Gastroesophageal sphincter (tissue), 4 donors: ENCODE measurements at regions not wholly inside any gene's neighbourhood (a gene's known extent, or its start where the extent isn't known, plus 50 kb on each side); places are given as distances from the start of the nearest gene placed in this dataset.

ENCODE experiments used
- ATAC-seq: fragments of 150-250 bp; one replicate; pipeline ENCODE4 v1.9.1; 2016; ENCODE audit warnings: mild to moderate bottlenecking, moderate library complexity
- H3K27ac ChIP-seq, 4 donors: fragments of 200-600 bp; sonication (generic) in 3 of 4; 1 replicate in 3 of 4; 2 replicates in 1 of 4; pipeline ENCODE4 v1.5.1; 2016 to 2019
- H3K27me3 ChIP-seq: fragments of 200-600 bp; sonication (generic); one replicate; pipeline ENCODE4 v1.5.1; 2019
- H3K36me3 ChIP-seq, 2 donors: fragments of 200-600 bp; sonication (generic); one replicate each; pipeline ENCODE4 v1.5.1; 2019; ENCODE audit warnings: control low read depth in 1 of 2
- H3K4me1 ChIP-seq, 3 donors: fragments of 200-600 bp; sonication (generic); 1 replicate in 2 of 3; 2 replicates in 1 of 3; pipeline ENCODE4 v1.5.1; 2016 to 2019; ENCODE audit warnings: control low read depth in 2 of 3
- H3K4me3 ChIP-seq, 2 donors: fragments of 200-600 bp; sonication (generic); one replicate each; pipeline ENCODE4 v1.5.1; 2019; ENCODE audit warnings: mild to moderate bottlenecking in 1 of 2, moderate library complexity in 1 of 2
- H3K9me3 ChIP-seq, 3 donors: fragments of 200-600 bp; sonication (generic); one replicate each; pipeline ENCODE4 v1.5.1; 2017 to 2019; ENCODE audit warnings: control low read depth in 2 of 3
- CTCF ChIP-seq, 4 experiments: fragments of 200-600 bp in 2 of 4; fragments of 450-650 bp in 2 of 4; sonication (generic) in 1 of 4; IDR thresholded peaks; one replicate each; pipeline ENCODE4 v1.5.1; 2017 to 2019; ENCODE audit warnings: antibody characterized with exemption in 4 of 4, mild to moderate bottlenecking in 2 of 4, moderate library complexity in 2 of 4
- EP300 ChIP-seq: sonication (generic); formaldehyde crosslinking; IDR thresholded peaks from one replicate; pipeline ENCODE4 v1.6.1; 2017; ENCODE audit warnings: antibody characterized with exemption, mild to moderate bottlenecking
- POLR2A ChIP-seq, 2 donors: fragments of 450-650 bp; IDR thresholded peaks; one replicate each; pipeline ENCODE4 v1.6.1; 2017; ENCODE audit warnings: antibody characterized with exemption in 2 of 2, mild to moderate bottlenecking in 2 of 2, moderate library complexity in 1 of 2
- POLR2AphosphoS5 ChIP-seq: sonication (generic); formaldehyde crosslinking; IDR thresholded peaks from one replicate; pipeline ENCODE4 v1.6.1; 2017; ENCODE audit warnings: antibody characterized with exemption
- WGBS, 2 donors: methylation state at CpG; one replicate each; pipeline ENCODE4 v1.1.5; 2018; ENCODE audit warnings: low coverage in 1 of 2; 5-methylcytosine and 5-hydroxymethylcytosine counted together

DNA sequence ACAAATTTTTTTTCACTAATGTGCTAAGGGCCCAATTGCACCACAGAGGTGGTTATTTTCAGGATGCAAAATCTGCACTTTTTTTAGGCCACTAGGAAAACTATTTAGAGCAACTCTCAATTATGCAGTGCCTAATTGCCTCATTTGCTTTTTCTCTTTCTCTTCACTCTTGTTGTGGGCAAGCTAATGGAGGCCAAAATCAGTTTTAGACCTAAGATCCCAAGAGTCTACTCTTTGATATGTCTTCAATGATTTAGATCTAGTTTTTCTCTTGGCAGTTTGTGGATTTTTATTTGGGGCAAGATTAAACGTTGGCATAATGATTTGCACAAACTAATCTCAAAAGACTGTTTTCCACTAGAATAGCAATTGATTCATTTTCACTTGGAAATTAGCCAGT is 1996.9 kb downstream of the LRRC4C start:
- Histone ChIP-seq H3K27ac (no peak overlapping the region), H3K4me1 (no peaks in the 10 kb centered on the region), H3K4me3 (no peak overlapping the region), H3K9me3 (no peaks in the 10 kb centered on the region), H3K36me3 (no peaks in the 10 kb centered on the region), H3K27me3 (no peaks in the 10 kb centered on the region)
- ATAC-seq, result no peak
- TF ChIP-seq POLR2AphosphoS5, result no peak
- no peak for TF ChIP-seq CTCF (IDR thresholded peaks at IDR 0.05)
- TF ChIP-seq EP300, result no peak
- no peak for TF ChIP-seq POLR2A (IDR thresholded peaks at IDR 0.05)
- 15 to 25% methylated on average over 1 of the region's 1 CpG for WGBS, 2 donors

DNA sequence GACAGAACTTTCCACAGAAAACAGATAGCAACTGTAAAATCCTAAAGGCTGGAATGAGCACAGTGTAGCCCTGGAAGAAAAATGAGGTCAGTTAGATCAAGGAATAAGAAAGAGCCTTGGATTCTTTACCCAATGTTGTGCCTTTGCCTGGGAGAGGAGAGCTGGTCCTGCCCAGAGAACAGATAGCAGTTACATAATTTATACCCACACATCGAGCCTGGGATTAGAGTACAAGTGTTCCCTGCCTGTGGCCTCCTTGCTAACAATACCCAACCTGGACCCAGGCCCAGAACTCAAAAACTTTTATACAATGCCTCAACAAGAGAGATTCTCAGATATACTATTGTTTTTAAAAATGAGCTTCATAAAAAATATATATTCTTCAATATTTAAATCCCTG is 1998.4 kb downstream of the LRRC4C start:
- TF ChIP-seq EP300, result no peak
- no peak for TF ChIP-seq POLR2AphosphoS5
- TF ChIP-seq POLR2A (IDR thresholded peaks at IDR 0.05), result no peak
- TF ChIP-seq CTCF (IDR thresholded peaks at IDR 0.05), result no peak
- no peaks in the 10 kb centered on the region for H3K27me3 ChIP-seq
- 0 to 46% methylated on average over 1 of the region's 1 CpG for WGBS, 2 donors

DNA sequence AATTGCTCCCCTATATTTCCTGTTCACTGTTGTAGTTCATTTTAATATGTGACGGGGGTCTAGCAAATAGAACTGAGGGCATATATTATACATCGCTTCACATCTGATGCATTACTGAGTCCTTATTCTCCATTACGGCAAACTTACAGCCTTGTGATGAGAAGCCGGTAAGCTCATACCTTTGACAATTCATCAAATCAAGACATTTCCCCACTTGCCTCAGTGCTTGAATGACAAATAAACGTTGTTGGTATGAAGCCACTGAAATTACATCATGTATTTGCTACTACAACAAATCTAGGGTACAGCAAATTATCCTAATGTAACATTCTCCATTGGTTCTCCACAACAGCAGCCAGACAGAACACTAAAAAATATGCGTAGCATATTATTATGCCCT is 1999.8 kb downstream of the LRRC4C start:
- no peak for ATAC-seq
- H3K27ac ChIP-seq, result no peak overlapping the region
- 83 to 92% methylated on average over 5 to 6 of the region's 6 CpGs for WGBS, 2 donors
- H3K36me3 ChIP-seq, result no peaks in the 10 kb centered on the region
- no peaks in the 10 kb centered on the region for H3K4me1 ChIP-seq
- no peak overlapping the region for H3K4me3 ChIP-seq
- no peaks in the 10 kb centered on the region for H3K27me3 ChIP-seq
- H3K9me3 ChIP-seq, result no peaks in the 10 kb centered on the region
- no peak for TF ChIP-seq POLR2AphosphoS5

More for the DNA sequence above, 1998.4 kb downstream of the LRRC4C start:
- Histone ChIP-seq H3K27ac (no peak overlapping the region), H3K36me3 (no peaks in the 10 kb centered on the region), H3K4me3 (no peak overlapping the region), H3K4me1 (no peaks in the 10 kb centered on the region), H3K9me3 (no peaks in the 10 kb centered on the region)
- ATAC-seq, result no peak

DNA sequence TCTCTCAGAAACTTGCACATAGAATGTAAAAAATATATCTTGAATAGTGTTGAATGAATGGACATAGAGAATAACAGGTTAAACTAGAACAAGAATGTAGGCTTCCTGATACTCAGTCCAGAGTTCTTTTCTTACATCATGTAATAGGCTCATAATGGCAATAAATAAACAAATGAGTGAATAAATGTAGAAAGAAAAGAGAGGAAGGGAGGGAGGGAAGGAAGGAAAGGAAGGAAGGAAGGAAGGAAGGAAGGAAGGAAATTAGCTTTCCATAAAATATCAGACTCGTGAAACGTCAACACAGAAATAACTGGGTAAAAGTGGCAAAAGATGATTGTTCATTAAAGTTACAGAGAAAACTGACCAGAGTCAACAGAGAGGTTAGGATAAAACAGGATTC is 2001.0 kb downstream of the LRRC4C start:
- no peak overlapping the region for H3K4me3 ChIP-seq
- WGBS, 2 donors, result 73 to 100% methylated on average over 2 of the region's 2 CpGs
- H3K36me3 ChIP-seq, result no peaks in the 10 kb centered on the region
- no peaks in the 10 kb centered on the region for H3K4me1 ChIP-seq
- no peak for TF ChIP-seq POLR2A (IDR thresholded peaks at IDR 0.05)
- no peak for TF ChIP-seq EP300
- TF ChIP-seq CTCF (IDR thresholded peaks at IDR 0.05), result no peak
- no peak for TF ChIP-seq POLR2AphosphoS5
- no peaks in the 10 kb centered on the region for H3K27me3 ChIP-seq
- H3K27ac ChIP-seq, result no peak overlapping the region
- H3K9me3 ChIP-seq, result no peaks in the 10 kb centered on the region
- ATAC-seq, result no peak

DNA sequence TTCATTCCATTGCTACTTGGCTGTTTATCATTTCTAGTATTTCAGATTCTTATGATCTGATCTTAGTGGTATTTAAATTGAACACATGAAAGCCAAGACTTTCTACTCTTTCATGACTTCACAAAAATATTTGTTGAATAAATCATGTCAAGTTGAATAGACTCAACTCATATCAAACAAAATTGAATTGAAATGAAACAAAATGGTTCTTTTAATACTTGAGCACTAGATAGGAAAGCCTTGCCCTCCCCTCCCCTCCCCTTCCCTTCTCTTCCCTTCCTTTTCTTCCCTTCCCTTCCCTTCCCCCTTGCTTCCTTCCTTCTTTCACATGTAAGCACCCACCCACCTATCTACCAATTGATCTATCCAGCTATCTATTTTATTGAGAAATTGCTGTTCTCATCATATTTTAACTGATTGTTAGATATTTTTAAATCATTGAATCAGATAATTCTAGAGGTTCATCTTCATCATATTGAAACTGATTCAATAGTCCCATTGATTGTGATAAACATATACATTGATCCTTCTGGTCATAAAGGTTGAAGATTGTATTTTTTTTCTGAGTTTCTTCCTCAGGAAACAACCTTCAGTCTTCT is 2015.9 kb downstream of the LRRC4C start:
- no peak overlapping the region for H3K27ac ChIP-seq

More for the DNA sequence above, 2015.9 kb downstream of the LRRC4C start:
- H3K27me3 ChIP-seq, result no peaks in the 10 kb centered on the region
- TF ChIP-seq POLR2AphosphoS5 (no peak), POLR2A (IDR thresholded peaks at IDR 0.05) (no peak), EP300 (no peak), CTCF (IDR thresholded peaks at IDR 0.05) (no peak)
- no peak for ATAC-seq
- peaks cover 0 to 10% (median 0%) of the 10 kb centered on the region in 3 donors for H3K9me3 ChIP-seq
- H3K4me1 ChIP-seq, result no peaks in the 10 kb centered on the region
- no peaks in the 10 kb centered on the region for H3K36me3 ChIP-seq
- no peak overlapping the region for H3K4me3 ChIP-seq
